COLO829 (cell line): ENCODE measurements at regions not wholly inside any gene's neighbourhood (a gene's known extent, or its start where the extent isn't known, plus 50 kb on each side); places are given as distances from the start of the nearest gene placed in this dataset.
"Not testable (repeated sequence)": the region's sequence is repeated elsewhere in the genome, so short reads cannot be mapped to it uniquely, and the experiment has no call there.

Experiments used
- DNase-seq: peaks from one replicate; pipeline ENCODE4 v3.0.0; 2012; ENCODE audit warnings: low spot score

DNA sequence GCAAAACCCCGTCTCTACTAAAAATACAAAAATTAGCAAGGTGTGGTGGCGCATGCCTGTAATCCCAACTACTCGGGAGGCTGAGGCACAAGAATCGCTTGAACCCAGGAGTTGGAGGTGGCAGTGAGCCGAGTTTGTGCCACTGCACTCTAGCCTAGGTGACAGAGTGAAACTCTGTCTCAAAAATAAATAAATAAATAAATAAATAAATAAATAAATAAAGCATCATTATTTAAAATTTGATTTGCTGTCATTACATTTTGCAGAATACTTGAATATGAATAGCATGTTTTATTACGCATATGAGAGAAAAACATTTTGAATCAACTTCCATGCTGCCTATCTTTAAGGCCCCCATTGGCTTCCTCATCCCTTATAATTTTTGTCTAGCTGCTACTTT, 53.4 kb upstream of the MED14 start:
- DNase-seq = not testable (repeated sequence)

DNA sequence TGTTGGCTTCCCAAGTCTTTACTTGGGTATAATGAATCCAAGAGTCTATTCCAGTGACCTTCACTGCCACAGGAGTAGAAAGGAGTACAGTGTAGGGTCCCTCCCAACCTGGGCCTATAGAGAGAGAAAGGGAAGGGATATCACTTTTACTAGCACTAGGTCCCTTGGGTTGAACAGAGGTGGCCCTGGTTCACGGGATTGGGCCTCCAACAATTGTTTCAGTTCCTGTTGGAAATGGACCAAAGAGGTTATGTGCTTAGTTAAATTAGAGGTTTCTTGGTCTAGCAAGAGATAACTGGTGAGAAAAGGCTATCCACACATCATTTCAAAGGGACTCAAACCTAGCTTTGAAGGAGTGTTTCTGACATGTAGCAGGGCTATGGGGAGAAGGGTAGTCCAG, 57.1 kb upstream of the MED14 start:
- no peak for DNase-seq

DNA sequence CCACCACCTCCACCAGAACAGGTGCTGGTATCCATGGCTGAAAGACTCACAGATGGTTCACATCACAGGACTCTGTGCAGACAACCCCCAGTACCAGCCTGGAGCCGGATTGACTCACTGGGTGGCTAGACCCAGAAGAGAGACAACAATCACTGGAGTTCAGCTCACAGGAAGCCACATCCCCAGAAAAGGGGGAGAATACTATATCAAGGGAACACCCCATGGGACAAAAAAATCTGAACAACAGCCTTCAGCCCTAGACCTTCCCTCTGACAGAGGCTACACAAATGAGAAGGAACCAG, 59.4 kb upstream of the MED14 start:
- not testable (repeated sequence) for DNase-seq

DNA sequence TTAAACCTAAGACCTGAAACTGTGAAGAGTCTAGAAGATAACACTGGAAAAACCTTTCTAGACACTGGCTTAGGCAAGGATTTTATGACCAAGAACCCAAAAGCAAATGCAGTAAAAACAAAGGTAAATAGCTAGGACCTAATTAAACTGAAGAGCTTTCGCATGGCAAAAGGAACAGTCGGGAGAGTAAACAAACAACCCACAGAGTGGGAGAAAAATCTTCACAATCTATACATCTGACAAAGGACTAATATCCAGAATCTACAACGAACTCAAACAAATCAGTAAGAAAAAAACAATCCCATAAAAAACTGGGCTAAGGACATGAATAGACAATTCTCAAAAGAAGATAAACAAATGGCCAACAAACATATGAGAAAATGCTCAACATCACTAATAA, 64.4 kb upstream of the MED14 start:
- DNase-seq = not testable (repeated sequence)

DNA sequence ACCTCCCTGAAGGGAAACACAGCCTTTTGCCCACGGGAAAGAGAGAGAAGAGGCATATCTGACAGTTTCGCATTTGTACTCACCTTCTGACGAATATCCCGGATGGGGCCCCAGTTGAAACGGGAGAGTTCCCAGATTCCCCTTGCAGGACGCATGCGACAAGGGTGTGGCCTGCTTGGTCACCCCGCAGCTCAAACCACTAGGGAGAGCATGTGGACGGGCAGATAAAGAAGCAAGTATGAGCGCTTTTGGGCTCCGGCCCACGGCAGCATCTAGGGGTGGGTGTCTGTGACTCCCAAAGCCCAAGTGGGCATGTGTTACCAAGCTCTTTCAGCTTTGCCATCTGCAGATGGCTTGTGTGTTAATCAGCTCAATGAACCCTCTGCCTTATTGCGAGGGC, 70.1 kb upstream of the MED14 start:
- DNase-seq = no peak

DNA sequence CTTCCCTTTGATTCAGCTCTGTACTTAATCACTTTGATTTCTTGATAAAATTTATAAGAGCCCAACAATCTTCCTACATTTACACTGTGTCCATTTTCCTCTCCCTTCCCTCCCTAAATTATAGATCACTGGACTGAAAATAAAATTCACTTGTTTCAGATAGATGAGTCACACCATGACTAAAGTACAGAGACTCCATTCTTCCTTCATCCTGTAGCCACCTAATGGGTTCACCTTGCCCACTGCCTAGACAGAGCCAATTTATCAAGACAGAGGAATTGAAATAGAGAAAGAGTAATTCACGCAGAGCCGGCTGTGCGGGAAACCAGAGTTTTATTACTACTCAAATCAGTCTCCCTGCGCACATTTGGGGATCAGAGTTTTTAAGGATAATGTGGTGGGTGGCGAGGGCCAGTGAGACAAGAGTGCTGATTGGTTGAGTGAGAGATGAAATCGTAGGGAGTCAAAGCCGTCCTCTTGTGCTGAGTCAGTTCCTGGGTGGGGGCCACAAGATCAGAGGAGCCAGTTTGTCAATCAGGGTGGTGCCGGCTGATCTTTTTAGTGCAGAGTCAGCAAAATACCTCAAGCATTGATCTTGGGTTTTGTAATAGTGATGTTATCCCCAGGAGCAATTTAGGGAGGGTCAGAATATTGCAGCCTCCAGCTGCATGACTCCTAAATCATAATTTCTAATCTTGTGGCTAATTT, 71.3 kb upstream of the MED14 start:
- peak; percentile 27 for DNase-seq

DNA sequence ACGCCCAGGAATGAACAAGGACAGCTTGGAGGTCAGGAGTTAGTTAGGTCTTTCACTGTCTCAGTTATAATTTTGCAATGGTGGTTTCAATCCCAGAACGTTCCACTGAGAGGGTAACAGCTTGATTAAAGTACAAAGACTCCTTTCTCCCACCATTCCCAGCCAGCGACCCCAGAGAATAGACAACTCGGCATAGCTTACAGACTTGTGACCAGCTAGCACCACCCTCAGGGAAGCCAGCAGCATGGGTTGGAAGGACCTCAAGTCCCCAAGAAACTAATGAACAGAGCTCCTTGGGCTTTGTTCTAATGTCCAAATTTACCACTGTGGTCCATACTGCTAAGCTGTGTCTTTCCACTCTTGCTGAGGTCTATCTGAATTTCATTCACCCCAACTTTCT, 72.0 kb upstream of the MED14 start:
- DNase-seq = no peak

DNA sequence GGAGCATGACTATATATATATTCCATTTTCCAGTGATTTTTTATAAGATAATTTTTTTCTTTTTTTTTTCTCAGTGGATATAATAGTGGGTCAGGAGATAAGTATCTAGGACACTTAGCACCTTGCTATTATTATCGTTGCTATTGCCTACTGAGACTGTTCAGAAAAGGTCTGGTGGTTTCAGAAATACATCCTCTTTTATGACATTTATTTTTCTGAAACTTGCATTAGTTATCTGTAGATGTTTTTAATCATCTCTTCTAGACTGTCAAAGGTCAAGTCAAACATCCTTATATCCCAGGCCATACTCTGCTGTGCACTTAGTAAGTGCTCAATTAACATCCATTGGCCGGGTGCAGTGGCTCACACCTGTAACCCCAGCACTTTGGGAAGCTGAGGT, 72.9 kb upstream of the MED14 start:
- no peak for DNase-seq

DNA sequence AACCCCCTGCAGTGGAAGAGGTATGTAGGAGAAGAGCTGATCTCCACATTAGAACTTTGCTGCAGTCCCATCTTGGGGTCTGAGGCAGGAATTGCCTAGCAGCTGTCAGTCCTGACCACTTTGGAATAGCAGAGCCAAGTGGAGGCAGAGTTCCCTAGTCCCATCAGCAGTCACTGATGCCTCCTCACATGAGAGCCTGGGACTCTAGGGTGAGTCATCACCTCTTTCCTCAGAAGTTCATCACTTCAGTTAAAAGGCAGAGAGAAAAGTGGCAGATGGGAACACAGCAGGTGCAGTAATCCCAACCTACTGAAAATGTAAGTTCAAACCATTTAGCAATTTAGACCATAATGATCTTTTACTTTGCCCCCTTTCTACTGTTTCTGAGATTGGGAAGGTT, 73.9 kb upstream of the MED14 start:
- no peak for DNase-seq

DNA sequence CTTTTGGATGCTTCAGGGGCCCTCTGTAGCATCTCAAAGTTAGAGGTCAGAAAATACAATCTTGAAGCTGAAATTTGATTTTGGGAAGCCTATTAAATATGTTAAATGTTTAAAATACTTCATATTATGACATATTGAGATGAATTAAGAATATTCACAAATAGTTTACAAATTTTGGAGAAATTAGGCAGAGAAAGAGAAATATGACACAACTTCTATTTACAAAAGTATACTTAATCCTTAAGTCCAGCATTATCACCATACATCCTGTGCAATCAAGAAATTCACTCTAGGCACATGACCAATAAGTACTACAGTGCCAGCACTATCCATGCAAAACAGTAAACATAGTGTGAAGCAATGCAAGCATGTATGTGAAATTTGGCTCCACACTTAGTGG, 79.7 kb upstream of the MED14 start:
- not testable (repeated sequence) for DNase-seq

DNA sequence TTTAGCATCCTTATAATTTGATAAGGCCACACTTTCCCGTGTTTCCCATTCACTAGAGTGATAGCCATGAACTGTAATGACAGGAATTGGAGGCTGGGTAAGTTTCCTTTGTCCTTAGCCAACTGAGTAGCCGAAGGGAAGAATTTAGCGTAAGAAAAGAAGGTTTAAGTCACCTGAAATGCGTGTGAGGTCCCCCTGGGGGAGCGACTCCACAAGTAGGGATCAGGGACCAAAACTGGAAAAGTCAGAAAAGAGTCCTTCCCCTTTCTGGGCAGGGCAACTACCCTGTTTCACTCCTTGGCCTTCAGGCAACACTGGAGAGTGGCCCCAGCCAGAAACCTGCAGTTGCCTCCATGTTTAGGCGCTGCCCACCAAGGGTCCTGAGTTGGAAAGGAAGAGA, 81.6 kb upstream of the MED14 start:
- no peak for DNase-seq

DNA sequence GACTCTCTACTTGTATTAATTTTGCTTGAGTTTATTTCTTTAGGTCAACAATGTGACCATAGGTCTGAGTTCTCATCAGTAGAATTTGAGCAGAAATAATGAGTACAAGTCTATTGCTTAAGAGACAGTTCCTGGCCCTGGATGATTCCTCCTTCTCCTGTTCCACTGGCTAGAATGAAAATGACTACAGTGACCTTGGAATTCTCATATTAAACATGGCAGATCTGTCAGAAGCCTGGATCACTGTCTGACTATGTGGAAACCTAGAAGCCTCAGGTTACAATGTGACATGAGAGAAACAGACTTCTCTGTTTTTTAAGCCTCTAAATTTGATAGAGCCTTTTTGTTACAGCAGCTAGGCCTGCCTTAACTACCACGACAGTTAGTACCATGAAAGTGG, 82.9 kb upstream of the MED14 start:
- no peak for DNase-seq

DNA sequence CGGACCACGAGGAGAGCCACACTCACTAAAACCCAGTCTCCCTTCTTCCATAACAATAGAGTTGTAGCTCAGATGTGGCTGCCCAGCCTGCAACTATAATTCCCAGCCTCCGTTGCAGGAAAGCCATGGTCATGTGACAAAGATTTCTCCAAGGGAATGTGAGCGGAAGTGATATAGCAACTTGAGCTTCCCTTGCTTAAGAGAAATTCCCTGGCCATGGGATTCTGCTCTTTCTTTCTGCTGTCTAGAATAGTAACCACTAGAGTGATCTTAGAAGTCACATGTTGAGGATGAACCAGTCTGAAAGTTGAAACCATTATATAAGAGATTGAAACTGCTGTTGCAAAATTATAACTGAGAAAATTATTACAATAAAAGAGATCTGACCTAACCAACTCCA, 86.4 kb upstream of the MED14 start:
- no peak for DNase-seq

DNA sequence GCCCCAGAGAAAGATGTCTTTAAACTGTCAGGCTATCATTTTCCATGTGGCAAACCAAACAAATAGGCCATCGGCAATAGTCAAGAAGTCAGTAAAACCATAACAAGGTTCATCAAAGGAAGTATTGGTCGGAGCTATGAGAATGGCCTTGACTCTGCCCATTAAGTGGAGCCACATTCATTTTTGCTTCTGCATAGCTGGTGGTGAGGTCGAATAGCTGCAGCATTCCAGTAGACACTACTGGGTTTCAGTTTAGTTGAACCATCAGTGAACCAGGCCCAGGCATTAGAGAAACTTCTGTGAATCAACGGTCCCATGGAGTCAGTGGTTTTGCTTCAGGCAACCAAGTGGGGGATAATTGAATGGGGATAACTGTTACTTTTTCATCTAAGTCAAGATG, 92.0 kb upstream of the MED14 start:
- no peak for DNase-seq

DNA sequence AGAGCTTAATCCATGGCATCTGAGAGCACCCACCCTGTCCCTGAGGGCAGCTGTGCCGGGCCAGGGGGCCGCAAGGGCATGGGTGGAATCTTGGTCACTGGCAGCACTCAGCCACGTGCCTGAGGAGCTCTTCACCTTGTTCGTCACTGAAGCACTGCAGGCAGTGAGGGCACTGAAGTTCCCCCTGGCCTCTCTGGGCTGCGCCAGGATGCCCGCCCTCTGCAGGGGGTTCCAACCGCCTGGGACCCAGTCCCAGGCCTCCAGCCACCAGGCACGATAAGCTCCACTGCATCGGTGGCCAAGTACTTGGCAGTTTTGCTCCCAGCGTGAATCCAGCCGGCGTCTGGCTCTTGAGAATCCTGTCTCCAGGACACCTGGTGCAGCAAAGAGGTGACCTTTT, 96.4 kb upstream of the MED14 start:
- no peak for DNase-seq

DNA sequence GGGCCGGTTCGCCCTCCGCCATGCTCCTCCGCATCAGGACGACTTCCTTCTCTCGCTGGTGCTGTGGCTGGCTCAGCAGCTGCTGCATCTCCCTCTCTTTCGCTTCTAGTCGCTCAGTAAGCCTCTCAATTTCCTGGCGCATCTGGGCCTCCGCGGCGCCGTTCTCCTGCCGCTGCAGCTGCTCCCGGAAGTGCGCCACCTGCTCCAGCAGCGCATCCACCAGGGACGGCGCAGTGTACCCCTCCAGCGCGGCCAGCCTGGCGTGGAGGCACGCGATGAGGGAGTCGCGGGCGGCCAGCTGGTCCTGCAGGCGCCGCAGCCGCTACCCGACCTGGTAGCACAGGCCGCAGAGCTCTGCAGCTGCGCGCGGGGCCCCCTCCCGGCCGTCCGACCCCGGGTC, 97.4 kb upstream of the MED14 start:
- no peak for DNase-seq

DNA sequence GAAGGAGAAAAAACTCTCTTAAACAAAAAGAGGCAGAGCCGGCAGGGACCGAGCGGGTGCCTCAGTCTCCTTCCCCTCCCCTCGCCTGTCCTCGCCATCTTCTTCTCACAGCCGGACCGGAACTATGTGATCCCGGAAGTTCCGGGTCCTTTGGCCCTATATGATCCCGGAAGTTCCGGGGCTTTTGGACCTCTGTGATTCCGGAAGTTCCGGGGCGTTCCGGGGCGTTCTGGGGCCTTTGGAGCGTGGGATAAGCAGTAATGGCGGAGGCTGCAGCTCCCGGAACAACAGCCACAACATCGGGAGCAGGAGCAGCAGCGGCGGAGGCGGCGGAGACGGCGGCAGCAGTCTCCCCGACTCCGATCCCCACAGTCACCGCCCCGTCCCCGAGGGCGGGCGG, 98.9 kb upstream of the MED14 start:
- DNase-seq = no peak

DNA sequence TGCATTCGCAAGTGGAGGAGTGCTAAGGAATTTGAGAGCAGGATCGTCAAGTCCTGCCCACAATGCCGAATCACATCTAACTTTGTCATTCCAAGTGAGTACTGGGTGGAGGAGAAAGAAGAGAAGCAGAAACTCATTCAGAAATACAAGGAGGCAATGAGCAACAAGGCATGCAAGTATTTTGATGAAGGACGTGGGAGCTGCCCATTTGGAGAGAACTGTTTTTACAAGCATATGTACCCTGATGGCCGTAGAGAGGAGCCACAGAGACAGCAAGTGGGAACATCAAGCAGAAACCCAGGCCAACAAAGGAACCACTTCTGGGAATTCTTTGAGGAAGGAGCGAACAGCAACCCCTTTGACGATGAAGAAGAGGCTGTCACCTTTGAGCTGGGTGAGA, 100.2 kb upstream of the MED14 start:
- no peak for DNase-seq

DNA sequence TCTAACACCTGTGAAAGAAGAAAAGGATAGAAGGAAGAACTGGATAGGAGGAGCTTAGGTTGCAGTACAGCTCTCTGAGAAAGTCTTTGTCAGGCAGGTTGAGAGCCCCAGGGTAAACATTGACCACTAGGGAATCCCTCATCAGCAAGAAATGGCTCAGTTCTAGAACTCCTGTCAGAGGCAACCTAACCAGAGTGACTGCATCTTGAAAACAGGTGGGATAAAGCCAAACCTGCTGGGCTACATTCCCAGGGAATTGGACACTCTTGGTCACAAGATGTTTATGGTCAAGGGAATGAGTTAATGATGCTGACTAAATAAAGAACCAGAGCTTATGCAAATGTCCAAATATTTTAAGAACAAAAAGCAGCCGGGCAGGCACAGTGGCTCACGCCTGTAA, 108.3 kb upstream of the MED14 start:
- no peak for DNase-seq

DNA sequence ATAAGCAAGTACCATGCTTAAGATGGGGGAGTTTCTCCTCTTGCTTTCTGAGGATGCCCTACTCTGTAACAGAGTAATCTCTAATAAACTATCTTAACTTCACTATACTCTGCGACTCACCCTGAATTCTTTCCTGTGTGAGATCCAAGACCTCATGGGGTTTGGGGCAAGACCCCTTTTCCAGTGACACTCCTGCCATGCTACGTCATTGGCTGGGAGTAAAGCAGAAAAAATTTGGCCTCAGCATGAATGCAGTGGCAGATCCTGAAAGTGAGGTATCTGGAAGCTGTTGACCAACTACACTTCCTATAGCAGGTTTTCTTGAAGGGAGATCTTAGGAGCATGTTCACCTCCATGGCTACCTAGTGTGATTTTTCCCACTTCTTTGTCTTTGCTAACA, 109.1 kb upstream of the MED14 start:
- DNase-seq = no peak

DNA sequence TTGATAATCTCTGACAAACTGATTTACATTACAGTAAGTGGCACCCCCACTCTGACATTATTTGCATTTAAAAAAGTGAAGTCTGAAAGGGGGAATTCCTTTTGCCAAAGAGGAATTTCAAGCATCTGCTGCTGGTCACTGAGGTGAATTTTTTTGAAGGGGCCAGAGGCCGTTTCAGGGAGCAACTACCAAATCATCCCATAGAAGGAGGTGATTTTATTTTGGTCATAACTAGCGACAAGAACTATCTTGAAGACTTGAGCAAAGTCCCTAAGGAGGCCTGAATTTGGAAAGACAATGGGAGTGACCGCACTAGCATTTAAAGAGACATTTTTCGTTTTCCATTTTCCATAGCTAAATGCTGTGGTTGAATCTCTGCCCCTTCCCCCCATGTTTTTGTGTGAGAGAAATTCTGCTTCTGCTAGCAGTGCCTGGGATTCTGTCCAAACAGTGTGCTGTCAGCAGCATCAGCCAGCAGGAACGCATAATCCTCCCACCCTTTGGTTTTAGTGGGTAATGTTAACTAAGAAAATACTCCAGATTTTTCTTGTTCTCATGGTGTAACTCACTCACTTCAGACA, 110.1 kb upstream of the MED14 start:
- DNase-seq = no peak

DNA sequence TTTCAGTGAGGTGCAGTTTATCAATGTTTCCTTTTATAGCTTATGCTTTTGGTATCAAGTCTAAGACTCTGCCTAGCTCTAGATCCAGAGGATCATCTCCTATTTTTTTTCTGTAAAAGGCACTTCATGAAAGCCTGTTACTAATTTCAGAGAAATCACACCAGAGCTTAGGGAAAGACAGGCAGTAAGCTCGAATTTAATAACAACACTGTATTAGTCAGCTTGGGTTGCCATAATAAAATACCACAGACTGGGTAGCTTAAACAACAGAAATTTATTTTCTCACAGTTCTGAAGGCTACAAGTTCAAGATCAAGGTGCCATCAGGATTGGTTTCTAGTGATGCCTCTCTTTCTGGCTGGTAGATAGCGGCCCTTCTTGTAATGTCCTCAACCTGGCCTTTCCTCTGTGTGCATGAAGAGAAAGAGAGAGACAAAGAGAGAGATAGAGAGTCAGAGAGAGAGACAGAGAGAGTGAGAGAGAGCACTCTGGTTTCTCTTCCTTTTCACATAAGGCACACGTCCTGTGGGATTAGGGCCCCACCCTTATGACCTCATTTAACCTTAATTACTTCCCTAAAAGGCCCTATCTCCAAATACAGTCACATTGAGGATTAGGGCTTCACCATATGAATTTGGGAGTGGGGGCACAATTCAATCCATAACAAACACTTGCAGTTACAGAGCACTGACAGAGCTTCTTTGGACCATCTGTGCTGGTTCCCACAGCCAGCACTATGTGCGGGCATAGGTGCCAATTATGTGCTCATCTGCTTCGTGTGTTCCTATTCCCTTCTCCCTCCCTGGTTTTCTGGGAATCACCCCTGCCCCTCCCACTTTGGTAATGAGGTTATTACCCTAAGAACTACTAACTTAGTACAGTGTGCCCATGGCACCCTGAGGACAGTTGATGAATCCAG, 114.8 kb upstream of the MED14 start:
- no peak for DNase-seq

DNA sequence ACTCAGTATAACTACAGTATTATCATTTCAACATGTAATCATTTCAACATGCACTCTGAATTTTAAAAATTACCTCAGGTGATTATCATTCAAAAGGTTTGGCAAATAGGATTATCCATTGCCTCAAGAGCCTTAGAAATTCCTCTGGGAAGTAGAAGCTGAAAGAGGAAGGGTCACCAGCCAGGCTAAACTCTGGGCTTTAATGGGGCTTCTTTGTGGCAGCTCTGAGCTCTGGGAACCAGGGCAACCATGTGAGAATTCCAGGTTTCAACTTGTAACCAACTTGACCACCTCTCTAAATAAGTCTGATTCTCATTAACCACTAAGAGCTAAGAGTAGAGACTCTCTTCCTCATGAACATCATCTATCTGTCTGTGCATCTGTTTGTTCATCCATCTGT, 117.2 kb upstream of the MED14 start:
- no peak for DNase-seq
